HG02610 (cell line): ENCODE measurements at regions not wholly inside any gene's neighbourhood (a gene's known extent, or its start where the extent isn't known, plus 50 kb on each side); places are given as distances from the start of the nearest gene placed in this dataset.
"Not testable (repeated sequence)": the region's sequence is repeated elsewhere in the genome, so short reads cannot be mapped to it uniquely, and the experiment has no call there.

Experiments used
- ATAC-seq: cut with Tn5 transposase; IDR thresholded peaks from one replicate; pipeline ENCODE4 v1.9.1; 2021; ENCODE audit warnings: mild to moderate bottlenecking, moderate library complexity; ENCODE audit not compliant: unreplicated experiment

GRCh38 chr21:16454399-16454798 is 724.6 kb downstream of the USP25 start:
- ATAC-seq, result no peak

- no peak for ATAC-seq
Observed at GRCh38 chr21:16455526-16455925, 725.7 kb downstream of the USP25 start.

DNA sequence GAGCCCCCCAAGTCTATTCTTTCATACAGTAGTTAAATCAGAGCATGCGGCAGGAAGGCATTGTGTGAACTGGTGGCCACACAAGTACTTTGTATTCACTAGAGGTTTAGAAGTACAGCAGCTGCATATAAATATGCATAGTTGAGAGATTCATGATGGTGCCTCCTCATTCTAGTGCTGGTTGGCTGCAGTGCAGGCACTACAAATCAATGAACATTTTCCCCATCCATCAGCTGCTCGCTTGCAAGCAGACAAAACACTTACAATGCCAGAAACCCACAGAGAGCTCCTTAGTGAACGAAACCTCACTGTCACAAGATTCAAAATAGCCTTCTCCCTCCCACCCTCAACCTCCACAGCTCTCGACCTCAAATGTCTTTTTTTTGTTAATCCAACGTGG is 726.2 kb downstream of the USP25 start:
- no peak for ATAC-seq

DNA sequence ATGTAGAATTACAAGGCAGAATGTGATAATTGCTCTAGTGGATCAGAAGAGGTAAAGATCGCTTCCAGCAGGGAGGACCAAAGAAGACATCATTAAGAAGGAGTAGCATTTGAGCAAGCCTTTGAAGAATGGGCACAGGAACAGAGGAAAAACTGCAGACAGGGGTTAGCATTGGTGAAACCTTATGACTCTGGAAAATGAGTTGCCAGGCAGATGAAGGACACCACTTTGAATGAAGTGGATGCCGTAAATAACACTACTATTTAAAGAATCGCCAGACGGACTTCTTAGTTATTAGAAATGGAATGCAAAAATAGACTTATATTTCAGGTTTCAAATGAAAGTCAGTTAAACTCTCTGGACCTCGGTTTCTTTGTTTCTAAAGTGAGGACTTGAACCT is 727.7 kb downstream of the USP25 start:
- no peak for ATAC-seq

DNA sequence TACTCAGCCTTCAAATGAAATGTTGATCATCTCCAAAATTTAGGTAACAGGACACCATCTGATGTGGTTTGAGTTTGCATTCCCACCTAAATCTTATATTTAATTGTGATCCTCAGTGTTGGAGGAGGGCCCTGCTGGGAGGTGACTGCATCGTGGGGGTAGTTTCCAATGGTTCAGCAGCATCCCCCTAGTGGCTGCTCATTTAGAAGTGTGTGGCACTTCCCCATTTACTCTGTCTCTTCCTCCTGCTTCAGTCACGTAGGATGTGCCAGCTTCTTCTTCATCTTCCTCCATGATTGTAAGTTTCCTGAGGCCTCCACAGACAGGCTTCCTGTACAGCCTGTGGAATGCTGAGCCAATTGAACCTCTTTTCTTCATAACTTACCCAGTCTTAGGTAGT is 731.2 kb downstream of the USP25 start:
- ATAC-seq, result no peak

- ATAC-seq, result not testable (repeated sequence)
Observed at GRCh38 chr21:16464211-16464889, 734.6 kb downstream of the USP25 start.

DNA sequence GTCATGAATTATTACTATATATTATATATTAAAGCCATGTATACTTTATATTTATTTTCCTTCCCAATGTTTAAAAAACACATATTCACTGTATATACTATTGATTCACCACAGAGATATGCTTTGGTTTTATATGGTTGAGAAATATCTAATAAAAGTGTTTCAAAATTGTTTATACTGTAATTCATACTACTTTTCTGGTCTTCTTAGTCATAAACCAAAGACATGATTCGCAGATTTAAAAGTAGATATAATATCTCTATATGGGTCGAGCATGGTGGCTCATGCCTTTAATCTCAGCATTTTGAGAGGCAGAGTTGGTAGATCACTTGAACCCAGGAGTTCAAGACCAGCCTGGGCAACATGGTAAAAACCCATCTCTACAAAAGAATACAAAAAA is 738.4 kb downstream of the USP25 start:
- no peak for ATAC-seq

- ATAC-seq, result no peak
Observed at GRCh38 chr21:16473988-16474387, 744.2 kb downstream of the USP25 start.

DNA sequence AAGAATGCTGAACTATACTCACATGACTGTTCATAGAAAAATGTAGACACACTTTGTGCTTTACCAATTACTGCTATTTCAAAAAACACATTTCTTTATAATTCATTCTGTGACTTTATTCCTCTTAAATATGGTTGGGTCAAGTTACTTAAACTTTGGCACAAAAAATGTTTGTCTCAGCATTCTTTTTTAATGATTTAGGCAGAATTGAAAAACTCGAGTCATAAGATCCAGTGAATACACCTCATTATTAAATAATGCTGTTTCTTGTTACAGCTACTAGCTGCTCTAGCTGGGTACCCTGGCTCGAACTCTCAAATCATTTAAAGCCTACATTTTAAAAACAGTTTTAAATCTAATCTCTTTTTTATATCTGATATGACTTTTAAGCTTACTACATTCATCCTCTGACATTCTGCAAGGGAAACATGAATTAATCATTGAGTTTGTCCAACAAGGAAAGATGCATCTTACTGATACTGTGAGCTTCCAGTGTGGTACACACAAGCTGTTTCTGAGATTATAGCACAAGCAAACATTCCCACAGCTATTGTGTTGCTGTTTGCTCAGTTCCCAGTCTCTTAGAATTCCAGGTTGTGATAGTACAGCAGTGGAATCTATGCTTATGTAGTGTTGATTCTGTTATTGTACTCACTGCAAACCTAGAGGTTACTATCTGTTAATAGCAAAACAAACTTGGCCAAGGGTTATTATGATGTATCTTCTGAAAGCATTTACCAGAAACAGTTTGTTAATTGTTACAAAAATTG is 746.5 kb downstream of the USP25 start:
- ATAC-seq, result no peak

DNA sequence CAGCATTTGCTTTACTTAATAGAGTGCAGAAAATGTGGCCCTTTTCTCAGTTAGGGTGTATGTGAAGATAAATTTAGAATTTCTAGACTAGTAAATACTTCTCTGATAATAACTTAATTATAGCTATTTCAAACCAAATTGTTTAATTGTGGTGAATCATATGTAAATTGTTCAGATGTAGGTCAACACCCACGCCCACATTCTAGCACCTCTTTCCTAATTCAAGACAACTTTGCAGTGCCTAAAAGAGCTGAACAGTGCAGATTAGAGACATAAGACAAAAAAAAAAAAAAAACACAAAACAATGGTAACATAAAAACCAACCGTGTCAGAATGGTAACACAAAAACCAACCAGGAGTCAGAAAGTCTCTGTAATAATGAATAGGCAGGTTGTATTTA is 758.3 kb downstream of the USP25 start:
- no peak for ATAC-seq

GRCh38 chr21:16492356-16492755 is 762.6 kb downstream of the USP25 start:
- no peak for ATAC-seq

- no peak for ATAC-seq
Observed at GRCh38 chr21:16492892-16493291, 763.1 kb downstream of the USP25 start.

- no peak for ATAC-seq
Observed at GRCh38 chr21:16496609-16497008, 766.8 kb downstream of the USP25 start.

- no peak for ATAC-seq
Observed at GRCh38 chr21:16500271-16500670, 770.5 kb downstream of the USP25 start.

- no peak for ATAC-seq
Observed at GRCh38 chr21:16502273-16502672, 772.5 kb downstream of the USP25 start.

- no peak for ATAC-seq
Observed at GRCh38 chr21:16502897-16503296, 773.1 kb downstream of the USP25 start.

- ATAC-seq, result no peak
Observed at GRCh38 chr21:16504281-16504680, 774.5 kb downstream of the USP25 start.

GRCh38 chr21:16504766-16505165 is 775.0 kb downstream of the USP25 start:
- no peak for ATAC-seq

DNA sequence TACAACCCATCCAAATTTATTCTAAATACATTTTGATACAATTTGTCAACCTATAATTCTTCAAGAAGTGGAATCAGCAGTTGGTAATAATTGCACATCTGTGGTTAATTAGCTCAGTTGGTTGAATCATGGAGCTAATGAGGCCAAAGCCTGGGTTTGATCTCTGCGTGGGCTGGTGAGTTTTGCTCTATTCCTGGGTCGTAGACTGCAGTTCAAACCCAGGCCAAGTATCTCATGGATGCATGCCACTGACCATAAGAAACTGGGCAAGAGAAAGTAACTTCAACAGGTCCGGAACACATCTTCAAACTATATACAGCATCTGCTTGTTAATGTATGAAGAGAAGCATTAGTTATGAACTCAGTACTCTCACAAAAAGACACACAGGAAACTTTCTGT is 779.7 kb downstream of the USP25 start:
- ATAC-seq, result no peak

GRCh38 chr21:16514316-16514715 is 784.5 kb downstream of the USP25 start:
- no peak for ATAC-seq

DNA sequence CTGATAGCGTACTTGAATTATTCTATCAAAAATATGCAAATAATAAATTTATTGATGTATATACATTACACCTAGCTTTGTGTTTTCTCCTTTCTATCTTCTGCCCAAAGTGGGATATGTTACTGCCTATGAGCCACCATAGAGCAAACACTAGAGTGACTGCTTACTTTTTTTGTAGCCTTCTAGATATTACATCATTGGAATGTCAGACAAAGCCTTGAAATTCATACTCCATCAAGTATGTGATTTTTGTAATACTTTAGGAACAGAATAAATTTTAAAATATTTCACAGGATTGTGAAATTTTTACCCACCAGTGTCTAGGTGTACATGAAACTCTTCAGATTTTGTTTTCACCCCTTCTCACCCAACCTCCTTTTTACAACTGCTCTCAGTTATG is 787.6 kb downstream of the USP25 start:
- ATAC-seq, result no peak

GRCh38 chr21:16519036-16519435 is 789.3 kb downstream of the USP25 start:
- ATAC-seq, result no peak

DNA sequence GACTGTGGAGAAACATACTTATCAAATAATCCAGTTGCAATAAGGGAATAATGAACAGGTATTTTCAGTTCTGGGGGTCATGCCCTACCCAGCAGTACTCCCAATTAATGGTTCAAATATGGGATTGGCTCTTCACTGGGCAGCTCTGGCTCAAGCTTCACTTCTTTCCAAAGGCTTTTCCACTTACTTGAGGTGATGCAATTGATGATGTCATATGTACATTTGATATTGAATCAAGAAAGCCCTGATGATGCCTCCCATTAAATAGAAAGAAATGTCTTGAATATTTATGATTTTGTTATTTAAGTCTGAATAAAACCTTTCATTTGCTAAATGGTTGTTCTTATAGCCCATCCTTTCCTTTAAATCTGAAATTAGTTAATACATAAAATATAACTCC is 789.9 kb downstream of the USP25 start:
- ATAC-seq, result no peak
